HepG2 (cell line): ENCODE measurements at regions not wholly inside any gene's neighbourhood (a gene's known extent, or its start where the extent isn't known, plus 50 kb on each side); places are given as distances from the start of the nearest gene placed in this dataset.

Experiments used
- FOXK1 ChIP-seq: sonication (generic); formaldehyde crosslinking; IDR thresholded peaks from 2 replicates; pipeline ENCODE4 v1.4.0; 2020; ENCODE audit warnings: low read depth, missing genetic modification reagents, borderline replicate concordance
- HNF4G ChIP-seq, 2 experiments: sonication (generic) in 1 of 2; formaldehyde crosslinking in 1 of 2; IDR thresholded peaks; 2 replicates each; pipeline versions ENCODE4 v1.4.0 to v1.6.1; 2011 to 2020; ENCODE audit warnings: borderline replicate concordance in 2 of 2, low read depth in 2 of 2, mild to moderate bottlenecking in 2 of 2, low read length in 1 of 2, missing genetic modification reagents in 1 of 2, moderate library complexity in 1 of 2
- MAX ChIP-seq: IDR thresholded peaks from 2 replicates; pipeline ENCODE4 v1.6.1; 2012; ENCODE audit warnings: inconsistent platforms
- RARA ChIP-seq: IDR thresholded peaks from 2 replicates; pipeline ENCODE4 v1.6.1; 2016; ENCODE audit warnings: missing genetic modification reagents, missing compliant biosample characterization
- RXRA ChIP-seq: sonication (generic); formaldehyde crosslinking; IDR thresholded peaks from 2 replicates; pipeline ENCODE4 v1.5.1; 2020; ENCODE audit warnings: missing genetic modification reagents
- TMF1 ChIP-seq: sonication (generic); formaldehyde crosslinking; IDR thresholded peaks from 2 replicates; pipeline ENCODE4 v1.8.1; 2022; ENCODE audit warnings: low read depth, missing genetic modification reagents
- XRCC5 ChIP-seq: fragments of 200-400 bp; formaldehyde crosslinking; optimal IDR thresholded peaks from 2 replicates; pipeline ENCODE3; 2017; ENCODE audit warnings: mild to moderate bottlenecking, low read length
- ZBTB10 ChIP-seq: sonication (generic); formaldehyde crosslinking; IDR thresholded peaks from 2 replicates; pipeline ENCODE4 v1.4.0; 2020; ENCODE audit warnings: missing genetic modification reagents, borderline replicate concordance
- ZHX2 ChIP-seq, 2 experiments: sonication (generic) in 1 of 2; formaldehyde crosslinking in 1 of 2; IDR thresholded peaks; 2 replicates each; pipeline versions ENCODE4 v1.6.1 to v1.9.0; 2014 to 2022; ENCODE audit warnings: antibody characterized with exemption in 1 of 2, borderline replicate concordance in 1 of 2, inconsistent platforms in 1 of 2, low read depth in 1 of 2, missing genetic modification reagents in 1 of 2
- ZNF142 ChIP-seq: sonication (generic); formaldehyde crosslinking; IDR thresholded peaks from 2 replicates; pipeline ENCODE4 v1.4.0; 2020; ENCODE audit warnings: missing genetic modification reagents
- ZNF644 ChIP-seq: IDR thresholded peaks from 2 replicates; pipeline ENCODE4 v1.6.1; 2016; ENCODE audit warnings: low read depth
- ZSCAN5A ChIP-seq: sonication (generic); formaldehyde crosslinking; IDR thresholded peaks from 2 replicates; pipeline ENCODE4 v1.8.0; 2022; ENCODE audit warnings: mild to moderate bottlenecking, missing genetic modification reagents, borderline replicate concordance

GRCh38 chr3:159818399-159818798 lies 170.2 kb upstream of the IL12A start (continued):
- TF ChIP-seq ZBTB10 (CRISPR knock-in tag) (no peak), XRCC5 (peak; percentile 40), HNF4G (IDR thresholded peaks at IDR 0.05; ENCODE audit: borderline replicate concordance, low read depth, low read length) (peak; percentile 43; the same call in 1 of the 2 replicates), HNF4G (CRISPR knock-in tag; IDR thresholded peaks at IDR 0.05; ENCODE audit: borderline replicate concordance, low read depth) (no peak; the same call in 1 of the 2 replicates), RARA (CRISPR knock-in tag) (0 out of 2 replicates have a peak, but pooled peaks have one; percentile 17), ZNF142 (CRISPR knock-in tag) (no peak), ZHX2 (IDR thresholded peaks at IDR 0.05; ENCODE audit: low read depth) (0 out of 2 replicates have a peak, but pooled peaks have one; percentile 18), ZHX2 (CRISPR knock-in tag; IDR thresholded peaks at IDR 0.05; ENCODE audit: borderline replicate concordance) (no peak), TMF1 (no peak), MAX (0 out of 2 replicates have a peak, but pooled peaks have one; percentile 10), RXRA (CRISPR knock-in tag) (peak; percentile 37; the same call in 1 of the 2 replicates), FOXK1 (no peak), ZNF644 (peak; percentile 87), ZSCAN5A (CRISPR knock-in tag) (no peak)
